AG09309 (cell line): ENCODE measurements at regions not wholly inside any gene's neighbourhood (a gene's known extent, or its start where the extent isn't known, plus 50 kb on each side); places are given as distances from the start of the nearest gene placed in this dataset.

ENCODE experiments used
- DNase-seq: peaks from one replicate; pipeline ENCODE4 v3.0.0-alpha.2; 2010; ENCODE audit warnings: low read depth
- H3K4me3 ChIP-seq: 2 replicates; pipeline ENCODE4 v1.5.1; 2011; ENCODE audit warnings: mild to moderate bottlenecking, low read depth, low read length, moderate library complexity; ENCODE audit not compliant: control insufficient read depth
- CTCF ChIP-seq: IDR thresholded peaks from 2 replicates; pipeline ENCODE4 v1.5.1; 2011; ENCODE audit warnings: mild to moderate bottlenecking, low read depth, low read length, inconsistent platforms; ENCODE audit not compliant: insufficient read depth, control insufficient read depth; ENCODE audit errors: missing control alignments

GRCh38 chr11:71329786-71330185 is 77.4 kb upstream of the SHANK2 start:
- TF ChIP-seq CTCF: no peak
- no peak for DNase-seq
- no peak overlapping the region for H3K4me3 ChIP-seq

- DNase-seq: no peak
- no peak for TF ChIP-seq CTCF
- H3K4me3 ChIP-seq: no peak overlapping the region
Observed at GRCh38 chr11:71329165-71329510, 76.8 kb upstream of the SHANK2 start.

GRCh38 chr11:71327156-71328085 is 75.0 kb upstream of the SHANK2 start:
- no peak overlapping the region for H3K4me3 ChIP-seq
- no peak for DNase-seq
- TF ChIP-seq CTCF: no peak

- no peak for TF ChIP-seq CTCF
- DNase-seq: no peak
- no peak overlapping the region for H3K4me3 ChIP-seq
Observed at GRCh38 chr11:71326328-71326940, 74.1 kb upstream of the SHANK2 start.

GRCh38 chr11:71325418-71326327 is 73.3 kb upstream of the SHANK2 start:
- no peak overlapping the region for H3K4me3 ChIP-seq
- DNase-seq: no peak
- TF ChIP-seq CTCF: no peak

GRCh38 chr11:71324788-71325417 is 72.5 kb upstream of the SHANK2 start:
- no peak for TF ChIP-seq CTCF
- H3K4me3 ChIP-seq: no peak overlapping the region

More at GRCh38 chr11:71324788-71325417, 72.5 kb upstream of the SHANK2 start:
- DNase-seq: no peak
